ENCODE measurements at regions not wholly inside any gene's neighbourhood (a gene's known extent, or its start where the extent isn't known, plus 50 kb on each side); places are given as distances from the start of the nearest gene placed in this dataset.

DNA sequence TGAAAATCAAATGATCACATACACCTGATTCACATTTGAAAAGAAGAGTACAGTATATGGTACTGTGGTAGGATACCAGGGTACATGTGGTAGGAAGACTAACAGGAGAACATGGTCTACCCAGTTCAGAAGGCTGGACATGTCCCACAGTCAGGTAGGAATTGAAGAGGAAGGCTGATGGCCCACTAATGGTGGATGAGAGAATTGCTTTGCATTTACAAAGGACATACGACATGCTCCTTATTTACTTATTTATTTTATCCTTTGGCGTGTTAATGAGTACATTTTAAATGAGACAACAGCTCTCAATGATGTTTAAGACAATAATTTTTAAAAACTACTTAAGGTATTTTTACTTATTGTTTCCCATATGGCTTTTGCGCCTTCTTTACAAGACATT, 106.7 kb upstream of the BMP2K start:
- TF ChIP-seq, protein P1, sequence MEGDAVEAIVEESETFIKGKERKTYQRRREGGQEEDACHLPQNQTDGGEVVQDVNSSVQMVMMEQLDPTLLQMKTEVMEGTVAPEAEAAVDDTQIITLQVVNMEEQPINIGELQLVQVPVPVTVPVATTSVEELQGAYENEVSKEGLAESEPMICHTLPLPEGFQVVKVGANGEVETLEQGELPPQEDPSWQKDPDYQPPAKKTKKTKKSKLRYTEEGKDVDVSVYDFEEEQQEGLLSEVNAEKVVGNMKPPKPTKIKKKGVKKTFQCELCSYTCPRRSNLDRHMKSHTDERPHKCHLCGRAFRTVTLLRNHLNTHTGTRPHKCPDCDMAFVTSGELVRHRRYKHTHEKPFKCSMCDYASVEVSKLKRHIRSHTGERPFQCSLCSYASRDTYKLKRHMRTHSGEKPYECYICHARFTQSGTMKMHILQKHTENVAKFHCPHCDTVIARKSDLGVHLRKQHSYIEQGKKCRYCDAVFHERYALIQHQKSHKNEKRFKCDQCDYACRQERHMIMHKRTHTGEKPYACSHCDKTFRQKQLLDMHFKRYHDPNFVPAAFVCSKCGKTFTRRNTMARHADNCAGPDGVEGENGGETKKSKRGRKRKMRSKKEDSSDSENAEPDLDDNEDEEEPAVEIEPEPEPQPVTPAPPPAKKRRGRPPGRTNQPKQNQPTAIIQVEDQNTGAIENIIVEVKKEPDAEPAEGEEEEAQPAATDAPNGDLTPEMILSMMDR (conservative IDR thresholded peaks at IDR 0.05; ENCODE audit: low read length), result peak; percentile 70
- TF ChIP-seq EZH2phosphoT487 (IDR thresholded peaks at IDR 0.05; ENCODE audit: borderline replicate concordance, low read depth, low read length), result no peak
